GM06990 (cell line): ENCODE measurements at regions not wholly inside any gene's neighbourhood (a gene's known extent, or its start where the extent isn't known, plus 50 kb on each side); places are given as distances from the start of the nearest gene placed in this dataset.
"Not testable (repeated sequence)": the region's sequence is repeated elsewhere in the genome, so short reads cannot be mapped to it uniquely, and the experiment has no call there.

ENCODE experiments used
- DNase-seq: peaks from one replicate; pipeline ENCODE4 v3.0.0-alpha.2; 2011; ENCODE audit not compliant: insufficient read length; ENCODE audit errors: extremely low read depth
- H3K27me3 ChIP-seq: replicated peaks from 2 replicates; pipeline ENCODE4 v1.6.0; 2011; ENCODE audit warnings: low read length; ENCODE audit not compliant: control insufficient read depth, insufficient read depth
- H3K36me3 ChIP-seq: 2 replicates; pipeline ENCODE4 v1.5.1; 2011; ENCODE audit warnings: low read length; ENCODE audit not compliant: control insufficient read depth, insufficient read depth
- H3K4me3 ChIP-seq: replicated peaks from 2 replicates; pipeline ENCODE4 v1.5.1; 2011; ENCODE audit warnings: low read depth, mild to moderate bottlenecking, control low read depth, low read length

DNA sequence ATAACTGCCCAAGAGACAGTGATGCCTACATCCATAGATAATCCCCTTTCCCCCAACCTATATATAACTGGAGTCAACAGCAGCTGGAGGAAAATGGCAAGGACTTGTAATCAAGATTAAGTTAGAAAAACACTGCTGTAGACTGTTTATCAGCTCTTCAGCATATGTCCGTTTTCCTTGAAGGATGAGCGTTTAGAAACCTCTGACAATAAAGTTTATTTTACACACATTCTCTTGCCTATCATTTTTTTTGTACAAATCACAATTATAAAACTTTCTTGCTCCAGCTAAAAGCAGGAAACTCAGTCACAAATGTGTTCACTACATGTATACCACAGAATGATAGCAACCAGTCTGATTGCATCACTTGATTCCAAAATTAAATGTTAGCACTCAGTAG lies 50.8 kb downstream of the PPIAL4G start:
- not testable (repeated sequence) for H3K27me3 ChIP-seq, DNase-seq, H3K4me3 ChIP-seq, H3K36me3 ChIP-seq

DNA sequence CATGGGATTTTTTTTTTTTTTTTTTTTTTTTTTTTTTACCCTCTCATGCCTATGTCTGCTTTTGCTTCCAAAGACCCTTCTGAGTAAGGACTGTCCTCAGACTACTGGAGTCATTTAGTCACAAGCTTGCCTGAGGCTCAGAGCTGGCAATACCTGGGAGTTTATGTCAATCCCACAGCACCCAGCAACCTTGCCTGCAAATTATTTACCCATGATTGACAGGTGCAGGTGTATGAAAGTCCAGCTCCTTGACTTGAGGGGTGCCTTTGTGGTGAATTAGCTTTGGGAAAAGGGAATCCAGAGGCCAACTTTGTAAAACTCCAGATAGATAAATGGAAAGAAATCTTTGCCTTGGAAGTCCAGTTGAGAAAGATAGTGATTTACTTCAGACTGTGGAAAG lies 53.2 kb downstream of the PPIAL4G start:
- not testable (repeated sequence) for H3K36me3 ChIP-seq, H3K4me3 ChIP-seq, H3K27me3 ChIP-seq, DNase-seq

DNA sequence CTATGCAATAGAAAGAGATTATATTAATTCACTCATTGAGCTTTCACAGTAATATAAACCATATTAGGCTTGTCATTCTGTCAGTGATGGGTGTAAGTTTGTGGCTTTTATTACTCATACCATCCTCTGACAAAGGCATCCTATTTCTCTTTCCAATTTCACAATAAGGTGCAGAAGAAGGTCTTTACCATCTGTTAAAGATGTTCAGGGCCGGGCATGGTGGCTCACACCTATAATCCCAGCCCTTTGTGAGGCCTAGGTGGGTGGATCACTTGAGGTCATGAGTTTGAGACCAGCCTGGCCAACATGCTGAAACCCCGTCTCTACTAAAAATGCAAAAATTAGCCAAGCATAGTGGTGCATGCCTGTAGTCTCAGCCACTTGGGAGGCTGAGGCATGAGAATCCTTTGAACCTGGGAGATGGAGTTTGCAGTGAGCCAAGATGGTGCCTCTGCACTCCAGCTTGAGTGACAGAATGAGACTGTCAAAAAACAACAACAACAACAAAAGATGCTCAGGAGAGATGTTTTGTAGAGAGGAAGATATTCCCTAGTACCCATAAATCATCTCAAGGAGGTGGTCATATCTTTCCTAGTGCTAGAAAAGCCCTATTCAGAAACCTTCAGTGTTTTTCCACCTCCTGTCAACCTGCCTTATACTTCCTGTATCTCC lies 56.0 kb downstream of the PPIAL4G start:
- H3K4me3 ChIP-seq, H3K36me3 ChIP-seq, DNase-seq, H3K27me3 ChIP-seq: not testable (repeated sequence)

DNA sequence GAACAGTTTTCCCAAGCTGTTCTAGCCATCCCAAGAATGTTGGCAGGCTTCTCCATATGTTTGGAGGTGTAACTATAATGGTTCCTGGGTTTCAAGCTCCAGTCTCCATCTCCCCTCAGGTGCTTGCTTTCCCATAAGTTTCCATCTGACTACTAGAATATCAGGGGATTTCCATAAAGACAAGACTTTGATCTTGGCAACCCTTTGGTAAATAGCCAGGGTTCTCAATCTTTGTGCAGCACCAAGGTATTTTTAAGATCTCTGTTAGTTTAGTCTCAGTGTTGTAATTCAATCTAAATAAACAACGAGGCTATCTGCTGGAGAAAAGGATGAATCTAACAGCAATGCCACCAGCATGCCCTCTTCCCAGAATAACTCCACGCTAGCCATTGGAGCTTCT lies 56.7 kb downstream of the PPIAL4G start:
- DNase-seq, H3K27me3 ChIP-seq, H3K4me3 ChIP-seq, H3K36me3 ChIP-seq: not testable (repeated sequence)

DNA sequence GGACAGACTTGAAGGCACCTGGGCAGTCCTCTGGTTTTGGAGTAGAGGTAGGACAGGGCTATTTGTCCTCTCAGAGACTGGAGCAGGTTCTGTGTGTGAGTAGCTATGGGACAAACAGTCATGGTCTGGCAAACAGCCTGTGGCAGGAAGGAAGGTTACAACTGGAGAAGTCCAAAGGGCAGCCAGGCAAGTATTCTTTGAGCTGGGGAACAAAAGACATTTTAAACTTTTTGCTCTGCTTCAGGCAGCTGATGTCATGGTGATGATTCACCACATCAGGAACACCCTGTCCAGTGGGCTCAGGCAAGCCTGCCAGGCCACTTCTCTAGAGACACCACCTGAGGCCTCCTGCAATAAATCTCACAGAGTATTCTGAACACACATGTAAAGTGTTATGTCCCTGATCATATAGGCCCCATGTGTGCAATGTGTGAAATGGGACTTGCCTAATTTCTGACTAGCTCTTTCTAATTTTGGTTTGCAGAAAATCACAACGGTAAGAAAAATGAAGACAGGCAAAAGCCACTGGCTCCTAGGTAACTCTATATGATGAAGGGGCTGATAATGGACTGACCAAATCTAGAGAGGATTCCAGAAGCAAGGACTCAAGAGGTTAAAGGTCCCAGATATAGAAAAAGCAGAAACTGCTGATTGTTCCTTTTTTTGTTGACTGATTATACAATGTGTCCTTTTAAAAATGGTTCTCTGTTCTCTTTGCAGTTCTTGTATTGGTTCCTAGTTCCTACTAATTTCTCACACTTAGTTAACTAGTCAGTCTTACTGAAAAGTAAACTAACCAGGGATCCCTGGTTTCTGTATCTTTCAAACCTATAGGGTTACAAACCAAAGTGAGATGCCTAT lies 58.7 kb downstream of the PPIAL4G start:
- not testable (repeated sequence) for DNase-seq, H3K36me3 ChIP-seq, H3K4me3 ChIP-seq, H3K27me3 ChIP-seq

DNA sequence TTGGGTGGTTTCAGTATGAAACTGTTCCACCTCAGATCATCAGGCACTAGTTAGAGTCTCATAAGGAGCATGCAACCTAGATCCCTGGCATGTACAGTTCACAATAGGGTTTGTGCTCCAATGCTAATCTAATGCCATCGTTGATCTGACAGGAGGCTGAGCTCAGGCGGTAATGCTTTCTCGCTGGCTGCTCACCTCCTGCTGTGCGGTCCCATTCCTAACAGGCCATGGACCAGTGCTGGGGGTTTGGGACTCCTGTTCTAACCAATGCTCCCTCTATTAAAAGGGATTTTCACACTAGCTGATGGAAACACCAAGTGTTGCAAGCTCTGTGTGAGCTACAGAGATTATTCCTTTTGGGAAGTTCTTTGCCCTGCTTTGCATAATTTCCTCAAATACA lies 60.2 kb downstream of the PPIAL4G start:
- not testable (repeated sequence) for H3K4me3 ChIP-seq, H3K36me3 ChIP-seq, H3K27me3 ChIP-seq, DNase-seq

DNA sequence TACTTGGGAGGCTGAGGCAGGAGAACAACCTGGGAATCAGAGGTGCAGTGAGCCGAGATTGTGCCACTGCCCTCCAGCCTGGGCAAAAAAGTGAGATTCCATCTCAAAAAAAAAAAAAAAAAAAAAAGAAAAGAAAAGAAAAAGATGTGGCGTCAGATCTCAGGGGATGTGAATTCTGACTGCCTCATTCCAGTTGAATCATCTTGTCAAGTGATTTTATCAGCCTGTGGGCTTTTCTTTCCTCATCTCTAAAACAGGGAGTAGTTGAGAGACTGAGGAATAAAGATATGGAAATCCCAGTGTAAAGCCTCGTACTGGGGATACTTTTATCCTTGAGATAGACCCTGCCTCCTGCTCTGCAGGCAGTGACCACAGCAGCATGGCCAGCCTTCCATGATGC lies 65.9 kb downstream of the PPIAL4G start:
- H3K36me3 ChIP-seq, H3K27me3 ChIP-seq, H3K4me3 ChIP-seq, DNase-seq: not testable (repeated sequence)

DNA sequence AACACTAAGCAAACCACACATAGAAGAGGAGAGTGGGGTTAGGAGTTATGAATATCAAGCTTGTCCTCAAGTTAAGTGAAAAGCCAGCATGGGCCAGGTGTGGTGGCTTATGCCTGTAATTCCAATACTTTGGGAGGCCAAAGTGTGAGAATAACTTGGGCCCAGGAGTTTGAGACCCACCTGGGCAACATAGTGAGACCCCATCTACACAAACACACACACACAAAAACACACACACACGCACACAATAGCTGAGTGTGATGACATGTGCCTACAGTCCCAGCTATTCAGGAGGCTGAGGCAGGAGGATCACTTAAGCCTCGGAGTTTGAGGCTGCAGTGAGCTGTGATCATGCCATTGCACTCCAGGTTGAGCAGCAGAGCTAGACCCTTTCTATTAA lies 69.7 kb downstream of the PPIAL4G start:
- not testable (repeated sequence) for DNase-seq, H3K36me3 ChIP-seq, H3K4me3 ChIP-seq, H3K27me3 ChIP-seq

DNA sequence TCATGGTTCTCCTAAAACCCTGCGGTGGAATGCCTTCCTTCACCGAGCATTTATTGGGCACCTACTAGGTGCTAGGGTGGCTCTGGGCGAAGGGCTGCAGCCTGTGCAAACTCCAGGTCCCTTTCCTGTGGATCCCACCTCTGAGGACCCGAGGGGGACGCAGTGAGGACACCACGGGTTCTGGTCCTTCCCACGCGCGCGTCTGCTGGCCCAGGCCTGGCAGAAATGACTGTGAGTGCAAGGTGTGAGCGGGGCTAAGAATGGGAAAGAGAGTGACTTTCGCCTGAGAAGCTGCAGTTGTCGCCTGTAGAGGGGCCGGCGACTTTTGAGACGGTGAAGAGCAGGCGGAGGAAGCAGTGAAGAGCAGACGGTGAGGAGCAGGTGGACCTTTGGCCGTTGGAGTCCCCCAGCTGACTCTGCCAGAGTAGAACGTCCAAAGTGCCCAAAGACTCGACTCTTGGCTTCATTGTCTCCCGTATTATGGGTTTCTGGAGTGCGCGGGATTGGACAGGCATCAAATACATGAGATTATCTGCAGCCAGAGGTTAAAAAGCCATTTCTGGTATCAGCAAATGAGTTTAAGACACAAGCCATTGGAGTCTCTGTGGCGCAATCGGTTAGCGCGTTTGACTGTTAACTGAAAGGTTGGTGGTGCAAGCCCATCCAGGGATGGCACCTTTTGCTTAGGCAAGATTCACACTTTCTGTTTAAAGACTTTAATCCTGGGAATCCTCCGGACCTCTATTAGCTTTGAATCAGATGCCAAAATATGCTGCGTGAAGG lies 78.1 kb downstream of the PPIAL4G start:
- not testable (repeated sequence) for DNase-seq, H3K4me3 ChIP-seq, H3K27me3 ChIP-seq, H3K36me3 ChIP-seq

DNA sequence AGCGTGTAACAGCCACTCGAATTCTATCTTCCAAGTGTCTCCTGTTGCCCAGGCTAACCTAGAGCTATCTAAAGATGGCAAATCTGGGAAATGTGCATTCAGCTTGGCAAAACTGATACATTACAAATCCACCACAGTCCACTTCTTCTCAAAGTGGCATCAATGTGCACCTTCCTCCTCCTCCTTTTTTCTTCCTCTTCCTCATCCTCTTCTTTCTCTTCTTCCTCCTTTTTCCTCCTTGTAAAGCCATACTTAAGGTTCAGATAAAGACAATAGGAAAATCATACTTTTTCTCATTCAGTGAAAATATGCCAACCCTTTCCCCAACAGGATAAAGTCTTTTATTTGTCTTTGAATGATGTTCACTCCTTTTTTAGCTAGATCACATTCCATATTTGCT lies 79.2 kb downstream of the PPIAL4G start:
- H3K36me3 ChIP-seq, DNase-seq, H3K4me3 ChIP-seq, H3K27me3 ChIP-seq: not testable (repeated sequence)

DNA sequence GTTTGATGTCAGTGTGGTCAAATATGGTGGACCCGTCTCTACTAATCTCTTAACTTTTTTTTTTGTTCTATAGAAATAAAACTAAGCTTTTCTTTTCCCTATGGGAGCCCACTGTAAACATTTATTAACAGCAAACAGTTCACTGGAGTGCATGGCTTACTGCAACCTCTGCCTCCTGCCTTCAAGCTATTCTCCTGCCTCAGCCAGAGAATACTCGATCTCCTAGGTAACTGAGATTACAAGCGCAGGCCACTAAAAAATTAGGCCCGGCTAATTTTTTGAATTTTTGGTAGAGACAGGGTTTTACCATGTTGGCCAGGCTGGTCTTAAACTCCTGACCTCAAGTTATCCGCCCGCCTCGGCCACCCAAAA lies 80.0 kb downstream of the PPIAL4G start:
- H3K4me3 ChIP-seq: peak overlapping the region; percentile 75
- H3K27me3 ChIP-seq, H3K36me3 ChIP-seq, DNase-seq: not testable (repeated sequence)

DNA sequence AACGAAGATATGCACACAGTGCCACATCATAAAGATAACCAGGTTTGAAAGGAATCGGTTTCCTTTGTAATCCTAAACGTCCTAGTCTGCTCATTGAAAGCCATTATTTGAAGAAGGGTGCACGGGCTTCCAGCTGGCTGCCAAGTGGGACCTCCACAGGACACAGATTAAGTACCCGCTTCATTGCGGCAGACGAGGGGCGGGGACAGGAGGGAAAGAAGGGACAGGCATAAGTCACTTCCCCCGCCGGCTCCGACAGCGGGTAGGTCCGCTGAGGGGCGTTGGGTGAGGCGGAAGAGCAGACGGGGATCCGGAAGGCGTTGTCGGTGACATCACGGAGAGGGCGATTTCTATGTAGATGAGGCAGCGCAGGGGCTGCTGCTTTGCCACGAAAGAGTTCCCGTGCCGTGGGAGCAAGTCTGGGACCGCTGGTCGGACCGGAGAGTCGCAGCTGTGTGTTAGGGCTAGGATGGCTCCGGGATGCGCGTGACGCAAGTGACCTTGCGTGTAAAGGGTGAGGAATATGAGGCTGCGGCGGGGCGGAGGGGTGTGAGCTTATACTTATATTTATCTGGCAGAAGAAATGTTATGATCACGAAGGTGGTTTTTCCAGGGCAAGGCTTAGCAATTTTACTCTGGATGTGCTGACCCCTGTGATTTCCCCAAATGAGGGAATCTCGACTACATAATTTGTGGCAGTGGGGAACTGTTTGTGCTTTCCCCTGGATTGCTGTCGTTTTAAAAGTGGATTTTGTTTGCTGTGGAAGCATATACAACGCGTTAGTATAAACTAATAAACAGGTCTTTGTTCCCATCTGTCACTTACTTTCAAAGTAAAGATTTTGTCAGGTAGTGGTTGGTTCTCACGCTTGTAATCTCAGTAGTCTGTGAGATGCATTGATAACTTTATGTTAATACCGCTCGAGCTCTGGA lies 80.7 kb downstream of the PPIAL4G start:
- H3K27me3 ChIP-seq, H3K36me3 ChIP-seq: not testable (repeated sequence)
- DNase-seq: peak; percentile 74
- H3K4me3 ChIP-seq: peak overlapping the region; percentile 75

DNA sequence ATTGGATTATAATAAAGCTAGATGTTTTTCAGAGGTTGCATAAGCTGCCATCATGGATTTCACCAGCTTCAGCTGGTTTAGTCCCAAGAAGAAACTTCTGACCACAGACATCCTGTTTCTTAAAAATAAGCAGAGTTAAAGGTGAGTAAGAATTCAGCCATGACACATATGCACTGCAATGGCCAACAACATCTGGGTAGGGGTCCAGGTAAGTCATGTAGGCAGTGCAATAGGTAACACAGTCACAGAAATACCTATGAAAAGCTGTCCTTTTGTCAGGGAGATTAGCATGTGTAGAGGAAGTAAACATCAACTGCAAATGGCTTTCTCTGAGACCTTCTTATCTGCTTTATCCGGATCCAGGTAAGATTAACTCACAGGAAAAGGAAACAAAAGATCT lies 85.6 kb downstream of the PPIAL4G start:
- not testable (repeated sequence) for H3K4me3 ChIP-seq, H3K27me3 ChIP-seq, H3K36me3 ChIP-seq, DNase-seq
